Astrocyte (in vitro differentiated cells and primary cell): ENCODE measurements at regions not wholly inside any gene's neighbourhood (a gene's known extent, or its start where the extent isn't known, plus 50 kb on each side); places are given as distances from the start of the nearest gene placed in this dataset.

Source experiments
- DNase-seq: peaks from one replicate; pipeline ENCODE4 v3.0.0-alpha.2; 2010; ENCODE audit warnings: low read depth
- FAIRE-seq: peaks from 2 replicates; lab custom pipeline; 2011; peaks lifted over from hg19 to GRCh38; lab: Jason Lieb, UNC
- H2AFZ ChIP-seq: 2 replicates; pipeline ENCODE4 v1.6.0; 2012; ENCODE audit warnings: low read depth, low read length, inconsistent platforms
- H3K27ac ChIP-seq: 2 replicates; pipeline ENCODE4 v1.5.1; 2011; ENCODE audit warnings: low read depth, low read length, inconsistent platforms
- H3K27me3 ChIP-seq: 2 replicates; pipeline ENCODE4 v1.6.0; 2011; ENCODE audit warnings: low read length, inconsistent platforms; ENCODE audit not compliant: insufficient read depth
- H3K36me3 ChIP-seq: 2 replicates; pipeline ENCODE4 v1.5.1; 2011; ENCODE audit warnings: low read length, inconsistent platforms; ENCODE audit not compliant: insufficient read depth
- H3K4me1 ChIP-seq: 2 replicates; pipeline ENCODE4 v1.5.1; 2011; ENCODE audit warnings: low read length, inconsistent platforms; ENCODE audit not compliant: insufficient read depth
- H3K4me2 ChIP-seq: 2 replicates; pipeline ENCODE4 v1.6.0; 2012; ENCODE audit warnings: low read length, inconsistent platforms
- H3K4me3 ChIP-seq: 2 replicates; pipeline ENCODE4 v1.5.1; 2011; ENCODE audit warnings: low read depth, mild to moderate bottlenecking, low read length, inconsistent platforms; ENCODE audit not compliant: insufficient read depth
- H3K79me2 ChIP-seq: 2 replicates; pipeline ENCODE4 v1.6.0; 2012; ENCODE audit warnings: mild to moderate bottlenecking, low read length, inconsistent platforms; ENCODE audit not compliant: insufficient read depth
- H3K9ac ChIP-seq: 2 replicates; pipeline ENCODE4 v1.6.0; 2012; ENCODE audit warnings: mild to moderate bottlenecking, low read length, inconsistent platforms
- H3K9me3 ChIP-seq: 2 replicates; pipeline ENCODE4 v1.5.1; 2012; ENCODE audit warnings: low read depth, mild to moderate bottlenecking, low read length, inconsistent platforms; ENCODE audit not compliant: insufficient read depth
- H4K20me1 ChIP-seq: 2 replicates; pipeline ENCODE4 v1.6.0; 2012; ENCODE audit warnings: low read length, inconsistent platforms; ENCODE audit not compliant: insufficient read depth
- H3K27ac Mint-ChIP-seq: one replicate; pipeline ENCODE4 v1.8.0; 2021; ENCODE audit warnings: mild to moderate bottlenecking, mixed read lengths; ENCODE audit not compliant: unreplicated experiment
- H3K27me3 Mint-ChIP-seq: one replicate; pipeline ENCODE4 v1.8.0; 2021; ENCODE audit warnings: low read depth, mixed read lengths; ENCODE audit not compliant: unreplicated experiment
- H3K36me3 Mint-ChIP-seq: one replicate; pipeline ENCODE4 v1.8.0; 2021; ENCODE audit warnings: low read depth, mixed read lengths; ENCODE audit not compliant: unreplicated experiment
- H3K4me1 Mint-ChIP-seq: one replicate; pipeline ENCODE4 v1.8.0; 2021; ENCODE audit warnings: low read depth, mixed read lengths; ENCODE audit not compliant: unreplicated experiment
- H3K4me3 Mint-ChIP-seq: one replicate; pipeline ENCODE4 v1.8.0; 2021; ENCODE audit warnings: mild to moderate bottlenecking, moderate library complexity, mixed read lengths; ENCODE audit not compliant: unreplicated experiment
- H3K9me3 Mint-ChIP-seq: one replicate; pipeline ENCODE4 v1.8.0; 2021; ENCODE audit warnings: mild to moderate bottlenecking, mixed read lengths; ENCODE audit not compliant: unreplicated experiment
- CTCF ChIP-seq: IDR thresholded peaks from 2 replicates; pipeline ENCODE4 v1.5.1; 2011; ENCODE audit warnings: low read depth, mild to moderate bottlenecking, inconsistent platforms, low read length, moderate library complexity; ENCODE audit not compliant: insufficient read depth
- EZH2 ChIP-seq: IDR thresholded peaks from 2 replicates; pipeline ENCODE4 v1.6.1; 2012; ENCODE audit warnings: mild to moderate bottlenecking, low read length, inconsistent platforms; ENCODE audit not compliant: insufficient read depth

- FAIRE-seq = no peak
- no peaks in the 10 kb centered on the region for H3K9me3 ChIP-seq
These were observed 197.0 kb upstream of the SLC7A11 start for GRCh38 chr4:138439143-138439581.

GRCh38 chr4:138438608-138439007 is 196.5 kb upstream of the SLC7A11 start:
- FAIRE-seq (no peak), DNase-seq (peak; percentile 61)
- Mint-ChIP-seq H3K36me3 (no peaks in the 10 kb centered on the region), H3K27ac (no peak overlapping the region), H3K4me3 (no peak overlapping the region), H3K9me3 (no peaks in the 10 kb centered on the region), H3K4me1 (no peaks in the 10 kb centered on the region), H3K27me3 (no peaks in the 10 kb centered on the region)
- TF ChIP-seq CTCF (no peak), EZH2 (no peak)
- Histone ChIP-seq H3K4me2 (peak overlapping the region; percentile 67), H3K79me2 (no peaks in the 10 kb centered on the region), H3K27ac (peak overlapping the region; percentile 54), H3K36me3 (no peaks in the 10 kb centered on the region), H2AFZ (no peak overlapping the region), H3K27me3 (no peaks in the 10 kb centered on the region), H4K20me1 (no peaks in the 10 kb centered on the region), H3K4me3 (no peak overlapping the region), H3K4me1 (peaks cover 8% of the 10 kb centered on the region), H3K9ac (peak overlapping the region; percentile 2), H3K9me3 (no peaks in the 10 kb centered on the region)

More at GRCh38 chr4:138439143-138439581, 197.0 kb upstream of the SLC7A11 start:
- no peak for TF ChIP-seq CTCF
- TF ChIP-seq EZH2 = no peak
- Histone ChIP-seq H4K20me1 (no peaks in the 10 kb centered on the region), H3K79me2 (no peaks in the 10 kb centered on the region), H3K27ac (peak overlapping the region; percentile 54), H2AFZ (no peak overlapping the region), H3K9ac (no peak overlapping the region), H3K4me2 (peak overlapping the region; percentile 67), H3K36me3 (no peaks in the 10 kb centered on the region), H3K4me1 (peaks cover 8% of the 10 kb centered on the region), H3K27me3 (no peaks in the 10 kb centered on the region), H3K4me3 (no peak overlapping the region)
- Mint-ChIP-seq H3K4me3 (no peak overlapping the region), H3K27ac (no peak overlapping the region), H3K9me3 (no peaks in the 10 kb centered on the region), H3K27me3 (no peaks in the 10 kb centered on the region), H3K4me1 (no peaks in the 10 kb centered on the region), H3K36me3 (no peaks in the 10 kb centered on the region)
- DNase-seq = peak; percentile 76

- H2AFZ ChIP-seq = no peak overlapping the region
- no peak for FAIRE-seq
These were observed 195.2 kb upstream of the SLC7A11 start for GRCh38 chr4:138437263-138437851.

More at GRCh38 chr4:138437263-138437851, 195.2 kb upstream of the SLC7A11 start:
- Histone ChIP-seq H3K9me3 (no peaks in the 10 kb centered on the region), H3K79me2 (no peaks in the 10 kb centered on the region), H3K4me3 (no peak overlapping the region), H3K36me3 (no peaks in the 10 kb centered on the region), H4K20me1 (no peaks in the 10 kb centered on the region), H3K27me3 (no peaks in the 10 kb centered on the region), H3K9ac (no peak overlapping the region), H3K4me1 (peaks cover 8% of the 10 kb centered on the region), H3K4me2 (no peak overlapping the region), H3K27ac (no peak overlapping the region)
- no peaks in the 10 kb centered on the region for H3K27me3 Mint-ChIP-seq
- no peak overlapping the region for H3K27ac Mint-ChIP-seq
- peaks cover 10% of the 10 kb centered on the region for H3K9me3 Mint-ChIP-seq
- DNase-seq = no peak
- no peaks in the 10 kb centered on the region for H3K36me3 Mint-ChIP-seq
- TF ChIP-seq CTCF (no peak), EZH2 (no peak)
- no peaks in the 10 kb centered on the region for H3K4me1 Mint-ChIP-seq
- H3K4me3 Mint-ChIP-seq = no peak overlapping the region
